Right forelimb (tissue), 1 donor: ENCODE measurements at regions not wholly inside any gene's neighbourhood (a gene's known extent, or its start where the extent isn't known, plus 50 kb on each side); places are given as distances from the start of the nearest gene placed in this dataset.
"Not testable (repeated sequence)": the region's sequence is repeated elsewhere in the genome, so short reads cannot be mapped to it uniquely, and the experiment has no call there.

Experiments used
- DNase-seq: peaks from one replicate; pipeline ENCODE4 v3.0.0-alpha.2; 2018

- no peak for DNase-seq
These were observed 242.5 kb upstream of the SERP2 start for GRCh38 chr13:44131069-44131614.

- no peak for DNase-seq
These were observed 240.9 kb upstream of the SERP2 start for GRCh38 chr13:44132710-44133109.

- DNase-seq: no peak
These were observed 240.0 kb upstream of the SERP2 start for GRCh38 chr13:44133626-44134025.

- no peak for DNase-seq
These were observed 238.1 kb upstream of the SERP2 start for GRCh38 chr13:44135566-44135965.

- no peak for DNase-seq
These were observed 236.8 kb upstream of the SERP2 start for GRCh38 chr13:44136696-44137268.

GRCh38 chr13:44137466-44137865, 236.2 kb upstream of the SERP2 start:
- no peak for DNase-seq

GRCh38 chr13:44140146-44140545, 233.5 kb upstream of the SERP2 start:
- DNase-seq: no peak

- no peak for DNase-seq
These were observed 232.5 kb upstream of the SERP2 start for GRCh38 chr13:44140888-44141724.

- DNase-seq: peak; percentile 99
These were observed 231.7 kb upstream of the SERP2 start for GRCh38 chr13:44141725-44142539.

- no peak for DNase-seq
These were observed 231.1 kb upstream of the SERP2 start for GRCh38 chr13:44142540-44142867.

- no peak for DNase-seq
These were observed 230.5 kb upstream of the SERP2 start for GRCh38 chr13:44142941-44143665.

GRCh38 chr13:44146138-44146537, 227.5 kb upstream of the SERP2 start:
- DNase-seq: no peak

GRCh38 chr13:44147233-44147632, 226.4 kb upstream of the SERP2 start:
- DNase-seq: no peak

- DNase-seq: no peak
These were observed 226.0 kb upstream of the SERP2 start for GRCh38 chr13:44147648-44148047.

- DNase-seq: no peak
These were observed 225.3 kb upstream of the SERP2 start for GRCh38 chr13:44148159-44148914.

GRCh38 chr13:44149231-44149630, 224.4 kb upstream of the SERP2 start:
- DNase-seq: not testable (repeated sequence)

- no peak for DNase-seq
These were observed 223.8 kb upstream of the SERP2 start for GRCh38 chr13:44149821-44150220.

GRCh38 chr13:44151474-44151873, 222.2 kb upstream of the SERP2 start:
- no peak for DNase-seq

GRCh38 chr13:44153496-44153895, 220.1 kb upstream of the SERP2 start:
- DNase-seq: no peak

GRCh38 chr13:44155422-44156293, 218.0 kb upstream of the SERP2 start:
- peak; percentile 84 for DNase-seq

- no peak for DNase-seq
These were observed 217.3 kb upstream of the SERP2 start for GRCh38 chr13:44156294-44156658.
